DND-41 (cell line): ENCODE measurements at regions not wholly inside any gene's neighbourhood (a gene's known extent, or its start where the extent isn't known, plus 50 kb on each side); places are given as distances from the start of the nearest gene placed in this dataset.

Experiments
- ATAC-seq: fragments of 200-7000 bp; cut with Tn5 transposase; 3 replicates; pipeline ENCODE4 v1.9.1; 2021; ENCODE audit warnings: low read depth; ENCODE audit not compliant: insufficient read depth
- DNase-seq: peaks from one replicate; pipeline ENCODE4 v3.0.0-alpha.2; 2020
- H2AFZ ChIP-seq: 2 replicates; pipeline ENCODE4 v1.6.0; 2012; ENCODE audit warnings: low read depth, low read length
- H3K27ac ChIP-seq: 2 replicates; pipeline ENCODE4 v1.5.1; 2012; ENCODE audit warnings: low read length, inconsistent platforms
- H3K27me3 ChIP-seq: fragments of 200-600 bp; sonication (generic); 2 replicates; pipeline ENCODE4 v1.6.0; 2012; ENCODE audit warnings: low read length, mild to moderate bottlenecking, inconsistent platforms; ENCODE audit not compliant: insufficient read depth, poor library complexity
- H3K36me3 ChIP-seq: 2 replicates; pipeline ENCODE4 v1.5.1; 2012; ENCODE audit warnings: low read length, inconsistent platforms; ENCODE audit not compliant: insufficient read depth
- H3K4me1 ChIP-seq: 2 replicates; pipeline ENCODE4 v1.5.1; 2012; ENCODE audit warnings: mild to moderate bottlenecking, low read length; ENCODE audit not compliant: insufficient read depth
- H3K4me2 ChIP-seq: 2 replicates; pipeline ENCODE4 v1.6.0; 2012; ENCODE audit warnings: mild to moderate bottlenecking, moderate library complexity, low read length, inconsistent platforms; ENCODE audit not compliant: insufficient read depth
- H3K4me3 ChIP-seq, 2 experiments: fragments of 200-600 bp in 1 of 2; shearing (Covaris generic) in 1 of 2; 2 replicates each; pipeline ENCODE4 v1.5.1; 2012 to 2016; ENCODE audit warnings: inconsistent platforms in 2 of 2, low read length in 2 of 2, mild to moderate bottlenecking in 2 of 2, low read depth in 1 of 2, moderate library complexity in 1 of 2
- H3K79me2 ChIP-seq: 2 replicates; pipeline ENCODE4 v1.6.0; 2012; ENCODE audit warnings: low read length, inconsistent platforms; ENCODE audit not compliant: insufficient read depth
- H3K9ac ChIP-seq: 2 replicates; pipeline ENCODE4 v1.6.0; 2012; ENCODE audit warnings: low read depth, mild to moderate bottlenecking, inconsistent platforms, low read length, moderate library complexity
- H3K9me3 ChIP-seq: 2 replicates; pipeline ENCODE4 v1.5.1; 2012; ENCODE audit warnings: low read length, moderate library complexity, mild to moderate bottlenecking, inconsistent platforms; ENCODE audit not compliant: insufficient read depth, severe bottlenecking
- H4K20me1 ChIP-seq: 2 replicates; pipeline ENCODE4 v1.6.0; 2012; ENCODE audit warnings: low read length; ENCODE audit not compliant: insufficient read depth
- CTCF ChIP-seq: IDR thresholded peaks from 2 replicates; pipeline ENCODE4 v1.5.1; 2012; ENCODE audit warnings: borderline replicate concordance, low read length, moderate library complexity, mild to moderate bottlenecking; ENCODE audit not compliant: poor library complexity, severe bottlenecking; ENCODE audit errors: extremely low read depth
- EZH2 ChIP-seq: IDR thresholded peaks from 3 replicates; pipeline ENCODE4 v1.6.1; 2012; ENCODE audit warnings: borderline replicate concordance, low read depth, mild to moderate bottlenecking, moderate library complexity, low read length, inconsistent platforms; ENCODE audit not compliant: severe bottlenecking

DNA sequence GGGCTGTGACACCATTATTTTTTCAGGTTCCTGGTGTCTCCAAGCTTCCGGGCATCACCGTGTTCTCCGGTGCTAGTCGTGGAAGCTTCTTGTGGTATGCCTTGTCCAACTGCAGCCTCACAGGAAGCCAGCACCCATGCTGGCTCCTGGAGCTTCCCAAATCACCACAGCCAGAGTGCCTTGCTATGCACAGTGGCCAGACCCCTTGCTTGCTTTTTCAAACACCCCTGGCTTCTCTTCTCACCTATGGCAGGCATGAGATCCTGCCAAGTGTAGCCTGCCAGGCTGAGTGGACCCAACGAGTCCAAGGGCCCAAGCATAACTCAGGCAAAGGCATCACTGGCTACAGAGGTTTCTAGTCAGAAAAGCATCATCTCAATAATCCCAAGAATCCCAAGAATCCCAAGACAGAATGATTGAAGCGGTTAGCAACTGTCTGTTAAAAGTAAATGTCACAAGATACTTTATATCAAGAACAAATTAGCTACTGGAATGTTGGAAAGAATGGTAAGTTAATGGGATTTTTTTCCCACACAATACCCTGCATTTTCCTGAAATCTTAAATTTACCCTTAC lies 1522.9 kb downstream of the PCDH18 start:
- Histone ChIP-seq H3K4me2 (no peak overlapping the region), H3K4me3 (no peak overlapping the region), H3K9me3 (peaks cover 15% of the 10 kb centered on the region), H3K79me2 (no peaks in the 10 kb centered on the region), H3K4me1 (no peaks in the 10 kb centered on the region), H3K36me3 (no peaks in the 10 kb centered on the region), H2AFZ (no peak overlapping the region), H3K9ac (no peak overlapping the region), H3K27ac (no peak overlapping the region), H4K20me1 (no peaks in the 10 kb centered on the region), H3K27me3 (no peaks in the 10 kb centered on the region)
- no peak for ATAC-seq
- no peak for DNase-seq
- no peak for TF ChIP-seq EZH2
- no peak for TF ChIP-seq CTCF

DNA sequence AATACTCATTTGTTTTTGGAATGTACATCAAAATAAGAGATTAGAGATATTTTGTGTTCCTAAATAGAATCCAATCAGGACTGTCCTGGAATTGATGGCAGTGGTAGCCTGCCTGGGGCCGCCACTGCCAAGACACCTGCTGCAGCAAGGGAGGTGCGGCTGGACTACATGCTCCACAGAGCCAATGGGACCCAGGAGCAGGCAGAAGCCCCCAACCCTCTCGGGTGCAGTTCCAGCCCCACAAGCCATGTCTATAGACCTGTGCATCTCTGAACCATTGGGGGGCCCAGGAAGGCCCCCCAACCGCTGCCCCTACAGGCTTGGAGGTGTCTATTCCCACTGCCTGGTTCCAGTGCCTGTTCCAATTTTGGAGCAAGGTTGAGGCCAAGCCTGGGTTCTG lies 1524.3 kb downstream of the PCDH18 start:
- Histone ChIP-seq H3K9me3 (peaks cover 15% of the 10 kb centered on the region), H3K4me1 (no peaks in the 10 kb centered on the region), H3K4me2 (no peak overlapping the region), H3K36me3 (no peaks in the 10 kb centered on the region), H3K79me2 (no peaks in the 10 kb centered on the region), H2AFZ (no peak overlapping the region), H3K4me3 (no peak overlapping the region), H3K9ac (no peak overlapping the region), H3K27me3 (no peaks in the 10 kb centered on the region), H3K27ac (no peak overlapping the region), H4K20me1 (no peaks in the 10 kb centered on the region)
- TF ChIP-seq EZH2: no peak
- no peak for ATAC-seq
- DNase-seq: no peak

DNA sequence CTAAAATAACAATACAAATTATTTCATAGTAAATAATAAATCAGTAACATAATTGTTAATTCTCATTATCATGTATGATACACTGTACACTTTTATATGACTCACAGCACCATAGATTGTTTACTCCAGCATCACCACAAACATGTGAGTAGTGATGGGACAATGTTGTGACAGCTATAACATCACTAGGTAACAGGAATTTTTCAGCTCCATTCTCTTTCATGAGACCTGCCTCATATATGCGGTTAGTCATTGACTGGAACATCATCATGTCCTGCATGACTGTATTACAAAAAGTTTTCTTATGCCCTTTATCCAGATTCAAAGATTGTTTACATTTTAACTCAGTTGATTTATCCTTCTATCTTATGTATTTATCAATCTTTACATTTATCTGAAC lies 1530.0 kb downstream of the PCDH18 start:
- Histone ChIP-seq H3K4me1 (no peaks in the 10 kb centered on the region), H4K20me1 (no peaks in the 10 kb centered on the region), H3K27me3 (no peaks in the 10 kb centered on the region), H3K4me3 (no peak overlapping the region), H3K36me3 (no peaks in the 10 kb centered on the region), H3K9ac (no peak overlapping the region), H2AFZ (no peak overlapping the region), H3K4me2 (no peak overlapping the region), H3K9me3 (no peaks in the 10 kb centered on the region), H3K79me2 (no peaks in the 10 kb centered on the region), H3K27ac (no peak overlapping the region)
- ATAC-seq (no peak), DNase-seq (no peak)
- TF ChIP-seq EZH2: no peak
- no peak for TF ChIP-seq CTCF

DNA sequence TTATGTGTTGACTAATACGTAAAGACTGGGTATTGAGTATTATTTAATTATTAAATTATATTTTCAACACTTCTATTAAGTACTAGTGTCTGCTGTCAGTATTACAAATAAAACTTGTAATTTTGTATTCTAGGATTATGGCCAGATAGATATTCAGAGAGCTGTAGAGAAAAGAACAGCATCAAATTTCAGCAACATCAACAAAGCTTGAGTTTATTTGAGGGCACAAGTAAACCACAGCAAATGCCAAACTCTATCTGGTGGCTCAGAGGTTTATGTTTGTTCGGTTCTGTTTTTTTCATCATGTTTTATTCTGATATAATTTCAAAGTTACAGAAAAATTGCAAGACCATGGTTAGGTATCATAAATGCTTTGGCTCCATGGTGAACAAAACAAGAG lies 1530.5 kb downstream of the PCDH18 start:
- no peak overlapping the region for H3K9ac ChIP-seq
- no peak overlapping the region for H3K4me3 ChIP-seq
- H3K36me3 ChIP-seq: no peaks in the 10 kb centered on the region
- no peaks in the 10 kb centered on the region for H3K79me2 ChIP-seq
- H2AFZ ChIP-seq: no peak overlapping the region
- H3K4me1 ChIP-seq: no peaks in the 10 kb centered on the region
- H3K27ac ChIP-seq: no peak overlapping the region
- no peaks in the 10 kb centered on the region for H3K27me3 ChIP-seq
- no peak for DNase-seq
- no peaks in the 10 kb centered on the region for H3K9me3 ChIP-seq
- TF ChIP-seq EZH2 (no peak), CTCF (no peak)
- H4K20me1 ChIP-seq: no peaks in the 10 kb centered on the region
- ATAC-seq: no peak
- no peak overlapping the region for H3K4me2 ChIP-seq
